ENCODE measurements at regions not wholly inside any gene's neighbourhood (a gene's known extent, or its start where the extent isn't known, plus 50 kb on each side); places are given as distances from the start of the nearest gene placed in this dataset.

- Mint-ChIP-seq H3K27ac (no peak overlapping the region), H3K4me3 (no peak overlapping the region), H3K36me3 (no peaks in the 10 kb centered on the region), H3K27me3 (peaks cover 3% of the 10 kb centered on the region), H3K9me3 (peaks cover 7% of the 10 kb centered on the region), H3K4me1 (ENCODE audit: unreplicated experiment) (peaks cover 11% of the 10 kb centered on the region)
- DNase-seq (ENCODE audit: extremely low spot score, unreplicated experiment), result no peak
- TF ChIP-seq CTCF (conservative IDR thresholded peaks at IDR 0.05), result no peak
These were observed 322.8 kb downstream of the ZNF621 start for GRCh38 chr3:40847551-40847992.

- no peak overlapping the region for H3K4me3 Mint-ChIP-seq
- DNase-seq (ENCODE audit: extremely low spot score, unreplicated experiment), result no peak
- no peak overlapping the region for H3K27ac Mint-ChIP-seq
- no peaks in the 10 kb centered on the region for H3K36me3 Mint-ChIP-seq
- H3K4me1 Mint-ChIP-seq (ENCODE audit: unreplicated experiment), result peaks cover 11% of the 10 kb centered on the region
- peaks cover 7% of the 10 kb centered on the region for H3K9me3 Mint-ChIP-seq
- peaks cover 3% of the 10 kb centered on the region for H3K27me3 Mint-ChIP-seq
- TF ChIP-seq CTCF (conservative IDR thresholded peaks at IDR 0.05), result no peak
These were observed 323.7 kb downstream of the ZNF621 start for GRCh38 chr3:40848421-40848820.

GRCh38 chr3:40850861-40851260 lies 326.1 kb downstream of the ZNF621 start:
- peaks cover 7% of the 10 kb centered on the region for H3K9me3 Mint-ChIP-seq
- DNase-seq (ENCODE audit: extremely low spot score, unreplicated experiment), result no peak
- no peak overlapping the region for H3K27ac Mint-ChIP-seq
- no peaks in the 10 kb centered on the region for H3K36me3 Mint-ChIP-seq
- no peak for TF ChIP-seq CTCF (conservative IDR thresholded peaks at IDR 0.05)
- no peaks in the 10 kb centered on the region for H3K4me1 Mint-ChIP-seq (ENCODE audit: unreplicated experiment)
- H3K4me3 Mint-ChIP-seq, result no peak overlapping the region
- H3K27me3 Mint-ChIP-seq, result peaks cover 3% of the 10 kb centered on the region

GRCh38 chr3:40851836-40852235 lies 327.1 kb downstream of the ZNF621 start:
- peaks cover 7% of the 10 kb centered on the region for H3K9me3 Mint-ChIP-seq
- H3K27ac Mint-ChIP-seq, result no peak overlapping the region
- TF ChIP-seq CTCF (conservative IDR thresholded peaks at IDR 0.05), result no peak
- H3K4me1 Mint-ChIP-seq (ENCODE audit: unreplicated experiment), result no peaks in the 10 kb centered on the region
- peaks cover 3% of the 10 kb centered on the region for H3K27me3 Mint-ChIP-seq
- no peak overlapping the region for H3K4me3 Mint-ChIP-seq
- H3K36me3 Mint-ChIP-seq, result no peaks in the 10 kb centered on the region
- DNase-seq (ENCODE audit: extremely low spot score, unreplicated experiment), result no peak

- no peak for DNase-seq (ENCODE audit: extremely low spot score, unreplicated experiment)
- Mint-ChIP-seq H3K4me3 (no peak overlapping the region), H3K36me3 (no peaks in the 10 kb centered on the region), H3K9me3 (peaks cover 7% of the 10 kb centered on the region), H3K27me3 (peaks cover 3% of the 10 kb centered on the region), H3K4me1 (ENCODE audit: unreplicated experiment) (no peaks in the 10 kb centered on the region), H3K27ac (no peak overlapping the region)
- TF ChIP-seq CTCF (conservative IDR thresholded peaks at IDR 0.05), result no peak
These were observed 328.0 kb downstream of the ZNF621 start for GRCh38 chr3:40852712-40853111.

- no peaks in the 10 kb centered on the region for H3K4me1 Mint-ChIP-seq (ENCODE audit: unreplicated experiment)
- H3K9me3 Mint-ChIP-seq, result peaks cover 7% of the 10 kb centered on the region
- no peaks in the 10 kb centered on the region for H3K36me3 Mint-ChIP-seq
- H3K27ac Mint-ChIP-seq, result no peak overlapping the region
- H3K4me3 Mint-ChIP-seq, result no peak overlapping the region
- TF ChIP-seq CTCF (conservative IDR thresholded peaks at IDR 0.05), result no peak
- no peak for DNase-seq (ENCODE audit: extremely low spot score, unreplicated experiment)
- H3K27me3 Mint-ChIP-seq, result peaks cover 3% of the 10 kb centered on the region
These were observed 328.7 kb downstream of the ZNF621 start for GRCh38 chr3:40853474-40853873.

All from type B pancreatic cell (in vitro differentiated cells).